Left cardiac atrium (tissue), 4 donors: ENCODE measurements at regions not wholly inside any gene's neighbourhood (a gene's known extent, or its start where the extent isn't known, plus 50 kb on each side); places are given as distances from the start of the nearest gene placed in this dataset.

Experiments
- ATAC-seq, 2 donors: fragments of 200-7000 bp; cut with Tn5 transposase; one replicate each; pipeline ENCODE4 v1.9.1; 2020; ENCODE audit warnings: mild to moderate bottlenecking in 2 of 2, moderate library complexity in 2 of 2
- DNase-seq: peaks from one replicate; pipeline ENCODE4 v3.0.0-alpha.2; 2020
- intact Hi-C, 2 donors: fragments of 100-400 bp; cut with DNase I; formaldehyde crosslinking; loops; one replicate each; pipeline versions ENCODE4 v1.14.1 to v1.15.1; 2022 to 2023
- donor health status: DM: no; HTN: yes; CAD: no.
- donor health status: DM: no; HTN: yes; CAD: no; lungs with severe emphysema.
- donor health status: DM: yes; HTN: yes; CAD: no.
- donor health status: Dilated cardiomyopathy.

DNA sequence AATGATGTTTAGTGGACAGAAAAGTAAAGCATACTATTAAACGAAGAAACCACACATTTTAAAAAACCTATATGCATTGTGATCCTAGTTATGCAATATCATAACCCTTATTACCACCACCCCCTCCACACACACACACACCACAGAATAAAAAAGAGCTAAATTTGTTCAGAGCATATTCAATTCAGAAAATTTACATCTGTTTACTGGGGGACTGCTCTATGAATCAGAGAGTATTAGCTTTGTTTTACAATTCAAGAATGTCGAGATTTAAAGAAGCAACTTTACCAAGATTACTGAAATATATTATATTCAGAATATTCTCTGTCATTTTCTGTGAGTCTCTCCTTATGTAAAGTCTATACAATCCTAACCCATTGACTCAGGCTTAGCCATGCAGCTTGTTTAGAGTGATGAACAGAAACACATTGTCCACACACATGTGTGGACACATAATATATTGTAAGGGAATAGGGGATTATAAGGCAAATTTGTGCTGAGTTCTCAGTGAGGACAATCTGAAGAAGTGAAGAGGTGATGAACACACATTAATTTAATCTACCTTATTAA lies 369.6 kb upstream of the MARCKS start:
- ATAC-seq, result no peak
- intact Hi-C loops, result no loop called here
- no peak for DNase-seq

DNA sequence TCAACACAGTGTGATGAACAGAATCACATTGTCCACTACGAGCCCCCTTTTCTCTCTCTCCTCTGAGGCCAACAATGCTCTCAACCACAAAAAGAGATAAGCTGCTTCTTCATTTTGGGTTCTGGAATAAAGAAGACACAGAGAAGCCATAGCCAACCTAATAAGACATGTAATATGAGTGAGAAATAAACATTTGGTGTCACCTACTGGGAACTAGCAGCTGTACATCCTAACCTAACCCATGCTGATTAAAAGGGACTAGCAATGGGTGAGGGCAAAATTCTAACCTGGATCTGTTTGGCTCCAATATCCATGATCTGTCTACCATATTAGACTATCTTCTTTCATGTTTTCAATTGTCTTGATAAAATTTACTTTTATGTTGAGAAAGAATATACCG lies 369.1 kb upstream of the MARCKS start:
- DNase-seq (no peak), ATAC-seq (no peak)
- intact Hi-C loops, result no loop called here

DNA sequence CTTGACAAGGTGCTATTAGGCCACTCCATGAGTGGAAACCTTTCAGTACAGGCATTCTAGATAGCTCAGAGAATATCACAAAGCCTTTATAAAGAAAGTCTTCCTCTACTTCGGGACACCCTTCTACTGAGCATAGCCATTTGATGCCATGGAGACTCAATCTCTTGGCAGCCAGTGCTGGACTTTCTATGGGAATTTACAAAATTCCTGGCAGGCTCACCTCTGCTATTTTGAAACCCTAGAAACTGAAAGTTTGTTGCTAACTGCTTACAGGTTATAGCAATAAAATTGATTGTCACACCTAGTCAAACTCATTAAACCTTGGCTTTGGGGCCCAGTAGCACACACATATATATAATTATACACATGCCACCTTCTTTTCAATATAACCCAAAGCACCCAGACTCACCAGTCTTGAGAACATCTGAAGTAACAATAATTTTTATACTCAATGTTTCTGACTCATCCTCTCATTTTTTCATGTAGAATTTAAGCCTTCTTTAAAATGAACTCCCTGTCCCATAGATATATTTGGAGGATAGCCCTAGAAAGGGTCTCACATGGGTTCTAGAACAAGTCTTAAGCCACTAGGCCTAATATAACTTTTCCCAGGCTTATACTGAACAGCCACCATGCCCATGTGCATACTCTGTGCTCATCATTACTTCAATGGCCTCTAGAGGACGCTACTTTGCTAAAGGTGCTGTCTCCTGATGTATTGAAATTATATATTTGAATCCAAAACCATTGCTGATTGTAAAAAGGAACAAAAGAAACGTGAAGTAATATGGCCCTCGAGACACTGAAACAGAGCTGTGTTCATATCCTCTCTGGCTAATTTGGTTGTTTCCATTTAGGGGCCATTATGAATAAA lies 368.1 kb upstream of the MARCKS start:
- no peak for DNase-seq
- intact Hi-C loops, result no loop called here
- no peak for ATAC-seq

DNA sequence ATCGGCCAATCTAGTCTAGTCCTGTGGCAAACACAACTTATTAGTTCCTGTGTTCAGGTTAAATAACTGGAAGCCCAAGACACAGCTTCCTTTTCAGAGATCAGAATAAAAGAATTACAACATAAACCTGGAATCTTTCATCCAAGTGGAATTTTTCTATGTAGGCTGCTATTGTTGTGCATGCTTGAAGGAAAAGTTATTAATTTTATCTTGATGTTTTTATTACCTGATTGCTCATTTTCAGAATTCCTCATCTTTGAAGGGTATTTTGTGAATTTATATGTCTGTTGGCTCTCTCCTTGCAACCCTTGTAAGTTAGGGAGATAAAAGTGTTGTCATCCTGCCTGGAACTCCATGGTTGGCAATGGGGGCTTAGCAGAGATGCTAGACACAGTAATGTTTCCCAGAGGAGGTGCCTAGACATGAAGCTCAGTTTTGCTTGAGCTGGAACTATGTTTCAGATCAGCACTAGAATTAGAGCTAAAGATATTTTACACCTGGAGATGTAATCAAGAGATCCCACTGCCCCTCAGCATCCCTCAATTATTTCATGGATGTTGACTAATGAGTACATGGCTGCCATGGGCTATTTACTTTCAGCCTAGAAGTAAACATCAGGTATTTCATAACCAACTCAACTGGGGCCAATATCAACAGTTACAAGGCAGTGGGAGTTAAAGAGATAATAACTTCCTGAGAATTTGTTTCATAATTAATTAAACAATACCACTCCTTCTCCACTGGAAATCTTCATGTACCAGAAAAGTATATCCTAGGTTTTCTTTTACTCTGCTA lies 367.0 kb upstream of the MARCKS start:
- intact Hi-C loops, result no loop called here
- no peak for DNase-seq
- no peak for ATAC-seq

DNA sequence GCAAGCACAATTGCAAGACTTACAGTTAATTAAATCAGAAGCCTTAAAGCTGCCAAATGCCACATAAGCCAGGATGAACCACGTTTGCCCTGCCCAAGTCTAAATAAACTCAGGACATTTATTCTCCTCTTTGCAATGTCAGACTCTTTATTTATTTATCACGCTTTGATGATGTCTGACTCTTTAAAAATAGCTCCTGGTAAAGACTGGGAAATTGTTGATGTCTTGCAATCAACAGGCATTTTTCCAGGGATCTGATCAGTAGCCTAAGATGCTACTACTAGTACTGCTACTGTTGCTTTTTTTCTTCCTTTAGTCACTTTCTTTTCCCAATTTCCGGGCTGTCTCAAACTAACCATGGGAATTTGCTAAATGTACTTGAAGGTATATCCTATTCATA lies 365.8 kb upstream of the MARCKS start:
- intact Hi-C loops, result no loop called here
- ATAC-seq (no peak), DNase-seq (no peak)

DNA sequence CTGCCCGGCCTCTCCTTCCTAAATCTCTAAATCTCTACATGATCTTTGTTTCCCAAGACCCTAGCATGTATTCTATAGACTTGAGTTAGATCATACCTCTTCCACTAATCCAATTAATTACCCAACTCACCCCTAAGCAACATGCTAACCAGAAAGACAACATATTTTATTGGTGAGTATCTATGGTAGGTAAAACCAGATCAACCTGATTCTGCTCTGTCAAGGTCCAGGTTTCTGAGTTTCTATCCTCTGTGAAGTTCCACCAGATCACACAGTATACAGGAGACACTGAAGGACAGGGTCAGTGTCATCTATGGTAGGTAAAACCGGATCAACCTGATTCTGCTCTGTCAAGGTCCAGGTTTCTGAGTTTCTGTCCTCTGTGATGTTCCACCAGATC lies 363.2 kb upstream of the MARCKS start:
- intact Hi-C loops, result no loop called here
- no peak for DNase-seq
- no peak for ATAC-seq

DNA sequence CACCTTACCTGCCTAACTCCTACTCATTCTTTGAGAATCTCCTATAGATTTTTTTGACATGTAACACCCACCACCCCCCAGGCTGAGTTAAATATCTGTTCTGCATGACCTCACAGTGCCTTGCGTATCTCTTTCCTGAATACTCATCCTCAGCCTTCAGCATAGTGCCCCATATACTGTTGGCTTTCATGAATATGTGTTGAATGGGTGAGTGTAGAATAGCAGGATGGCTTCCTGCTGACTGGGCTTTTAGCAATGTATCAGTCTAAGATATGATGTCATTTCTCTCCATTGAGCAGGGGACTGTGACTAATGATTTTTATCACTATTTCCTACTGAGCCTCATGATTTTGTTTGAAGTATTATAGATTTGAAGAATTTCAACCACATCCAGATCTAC lies 361.6 kb upstream of the MARCKS start:
- ATAC-seq, result no peak
- DNase-seq, result no peak
- intact Hi-C loops, result no loop called here

DNA sequence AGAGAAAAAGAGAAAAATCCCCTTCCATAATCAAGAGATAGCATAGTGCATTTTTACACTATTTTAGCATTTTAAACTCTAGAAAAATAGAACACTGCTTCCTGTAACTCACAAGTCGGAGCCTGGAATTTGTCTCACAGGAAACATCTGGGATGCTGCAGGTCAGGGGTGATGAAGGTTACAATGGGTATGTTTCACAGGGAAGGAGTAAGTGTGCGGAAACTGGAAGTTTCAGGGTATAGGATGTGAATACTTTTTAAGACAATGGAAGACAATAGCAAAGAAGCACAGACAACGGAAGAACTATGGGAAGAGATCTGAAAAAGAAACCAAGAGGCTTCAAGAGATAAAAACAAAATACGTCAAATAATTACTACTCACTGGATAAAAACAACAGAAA lies 361.0 kb upstream of the MARCKS start:
- ATAC-seq (no peak), DNase-seq (no peak)
- intact Hi-C loops, result no loop called here

DNA sequence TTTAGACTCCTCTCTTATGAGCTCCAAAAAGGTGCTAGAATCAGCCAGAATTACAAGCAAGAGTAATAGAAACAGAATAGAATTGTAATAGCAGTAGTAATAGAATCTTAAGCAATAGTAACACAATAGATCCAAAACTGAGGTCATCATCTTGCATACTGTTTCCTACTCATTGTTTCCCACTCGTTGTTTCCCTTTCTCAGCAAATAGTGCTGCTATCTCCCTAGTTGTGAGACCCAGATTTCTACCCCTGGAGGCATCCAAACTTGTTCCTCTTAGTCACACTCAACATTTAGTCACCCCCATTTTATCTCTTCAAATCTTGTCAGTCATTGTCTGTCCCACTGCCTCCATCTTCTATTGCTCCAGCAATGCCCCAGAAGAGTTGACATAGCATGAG lies 356.9 kb upstream of the MARCKS start:
- ATAC-seq, result no peak
- no peak for DNase-seq
- intact Hi-C loops, result no loop called here

DNA sequence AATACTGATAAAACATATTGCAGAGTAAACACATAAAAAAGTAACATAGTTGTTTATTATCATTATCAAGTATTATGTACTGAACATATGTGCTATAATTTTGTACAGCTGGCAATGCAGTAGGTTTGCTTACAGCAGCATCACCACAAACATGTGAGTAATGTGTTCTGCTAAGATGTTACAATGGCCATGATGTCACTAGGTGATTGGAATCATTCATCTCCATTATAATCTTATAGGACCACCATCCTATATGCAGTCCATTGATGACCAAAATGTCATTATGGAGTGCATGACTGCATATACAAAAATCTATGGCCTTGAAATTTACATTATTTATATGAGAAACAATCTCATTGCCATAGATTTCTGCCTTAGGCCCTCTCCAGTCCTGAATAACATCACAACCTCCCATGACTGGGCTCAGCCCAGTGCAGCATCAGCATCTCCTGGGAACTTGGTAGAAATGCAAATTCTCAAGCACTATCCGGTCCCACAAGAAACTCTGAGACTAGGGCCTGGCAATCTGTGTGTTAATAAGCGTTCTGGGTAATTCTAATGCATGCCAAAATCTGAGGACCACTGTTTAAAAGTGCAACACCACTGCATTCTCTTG lies 352.0 kb upstream of the MARCKS start:
- intact Hi-C loops, result no loop called here
- DNase-seq, result no peak
- no peak for ATAC-seq

DNA sequence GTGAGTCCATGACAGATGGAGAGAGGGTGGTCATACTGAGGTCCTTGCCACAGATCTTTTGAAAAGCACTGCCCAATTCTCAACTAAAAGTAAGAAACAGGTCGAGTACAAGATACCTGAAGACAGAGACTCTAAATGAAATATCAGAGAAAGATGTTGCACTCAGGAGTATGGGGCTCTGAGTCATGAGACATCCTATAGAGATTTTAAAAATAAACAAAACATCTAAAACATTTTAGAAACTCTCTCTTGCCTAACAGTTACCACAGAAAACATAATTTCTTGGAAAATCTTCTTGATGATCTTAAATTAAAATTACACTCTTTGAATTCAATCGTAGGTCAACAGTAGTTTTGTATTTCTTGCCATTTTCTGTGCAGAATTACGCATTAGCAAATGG lies 348.9 kb upstream of the MARCKS start:
- intact Hi-C loops, result no loop called here
- DNase-seq (no peak), ATAC-seq (no peak)

DNA sequence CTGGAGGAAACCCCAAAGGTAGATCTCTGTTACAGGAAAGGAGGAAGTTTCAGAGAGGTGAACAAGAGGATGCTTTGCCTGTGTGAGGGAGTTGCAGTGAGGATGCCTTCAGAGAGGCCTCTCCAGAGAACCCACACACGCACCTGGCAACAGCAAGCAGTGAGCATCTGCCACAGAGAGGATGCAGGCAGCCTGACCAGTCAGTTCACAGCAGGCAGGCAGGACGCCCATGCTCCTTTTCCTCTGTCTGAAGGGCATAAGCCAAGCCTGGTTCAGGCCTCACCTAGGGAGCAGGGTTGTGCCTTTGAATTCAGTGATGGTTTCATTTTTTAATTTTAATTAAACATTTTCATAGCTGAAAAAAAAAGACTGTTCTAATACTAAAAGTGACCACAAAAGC lies 346.0 kb upstream of the MARCKS start:
- no peak for DNase-seq
- no peak for ATAC-seq
- intact Hi-C loops, result no loop called here

DNA sequence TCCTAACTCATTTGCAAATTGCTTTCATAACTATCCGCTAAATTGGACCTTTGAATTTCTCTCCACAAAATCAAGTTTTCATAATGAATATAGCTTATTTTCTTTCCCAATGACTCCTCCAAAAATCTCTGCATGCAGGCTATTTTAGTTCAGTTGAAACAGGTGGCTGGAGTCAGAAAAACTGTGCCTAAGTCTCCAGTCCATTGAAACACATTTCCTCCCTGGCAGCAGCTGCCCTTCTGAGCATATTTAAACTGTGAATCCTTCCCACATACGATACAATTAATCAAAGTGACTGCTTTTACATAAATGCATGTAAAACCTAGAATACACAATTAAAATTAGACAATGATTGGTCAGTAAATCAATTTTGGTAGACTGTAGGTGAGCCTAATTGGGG lies 344.6 kb upstream of the MARCKS start:
- DNase-seq, result no peak
- intact Hi-C loops, result no loop called here
- no peak for ATAC-seq

DNA sequence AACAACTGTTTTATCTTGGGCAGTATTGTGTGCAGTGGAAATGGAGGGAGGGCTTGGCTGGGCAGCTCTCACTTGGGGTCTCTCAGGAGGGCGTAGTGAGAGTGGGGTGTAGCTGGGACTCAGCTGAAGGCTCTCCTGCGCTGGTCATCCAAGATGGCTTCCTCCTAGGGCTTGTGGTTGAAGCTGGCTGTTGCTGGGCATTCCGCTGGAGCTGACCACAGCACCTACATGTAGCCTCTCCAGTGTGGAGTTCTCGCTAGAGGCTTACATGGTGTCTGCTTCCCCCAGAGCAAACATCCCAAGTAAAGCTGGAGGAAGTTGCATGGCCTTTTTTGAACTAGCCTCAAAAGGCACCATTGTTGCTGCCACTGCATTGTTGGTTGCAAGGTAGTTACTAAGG lies 344.1 kb upstream of the MARCKS start:
- intact Hi-C loops, result no loop called here
- ATAC-seq, result no peak
- no peak for DNase-seq

DNA sequence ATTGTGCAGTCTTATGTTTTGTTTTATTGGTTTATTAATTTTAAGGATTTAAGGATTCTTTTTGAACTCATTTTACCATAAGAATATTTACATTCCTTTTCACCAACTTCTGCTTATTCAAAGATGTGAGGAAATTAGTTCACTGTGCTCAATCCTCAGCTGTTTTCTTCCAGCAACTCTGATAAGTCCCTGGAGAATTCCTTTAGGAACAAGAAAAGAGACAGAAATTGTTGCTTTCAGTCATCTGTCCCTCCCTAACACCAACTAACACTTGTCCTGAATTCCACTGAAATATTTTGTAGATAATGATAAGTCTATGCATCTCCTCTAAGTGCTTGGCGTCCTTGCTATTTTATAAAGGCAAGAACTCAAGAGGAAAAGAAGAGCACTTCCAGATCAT lies 334.8 kb upstream of the MARCKS start:
- ATAC-seq (no peak), DNase-seq (no peak)
- intact Hi-C loops, result no loop called here

DNA sequence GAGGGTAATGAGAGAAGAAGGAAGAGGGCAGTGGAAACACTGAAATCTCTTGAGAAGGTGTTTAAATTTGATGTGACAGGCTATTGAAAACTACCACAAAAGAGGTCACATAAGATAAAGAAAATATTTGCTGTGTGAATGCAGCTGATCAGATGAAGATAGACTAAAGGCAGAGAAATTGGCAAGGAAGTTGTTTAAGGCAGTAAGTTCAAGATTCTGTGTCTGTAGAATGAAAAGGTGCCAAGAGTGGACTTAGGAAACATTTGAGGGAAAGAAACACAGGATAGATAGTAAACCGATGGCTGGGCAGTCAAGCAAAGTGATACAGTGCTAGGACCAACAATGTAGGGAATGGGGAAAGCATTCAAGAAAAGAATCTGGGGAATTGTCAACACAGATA lies 332.3 kb upstream of the MARCKS start:
- intact Hi-C loops, result no loop called here
- ATAC-seq, result no peak
- DNase-seq, result no peak

DNA sequence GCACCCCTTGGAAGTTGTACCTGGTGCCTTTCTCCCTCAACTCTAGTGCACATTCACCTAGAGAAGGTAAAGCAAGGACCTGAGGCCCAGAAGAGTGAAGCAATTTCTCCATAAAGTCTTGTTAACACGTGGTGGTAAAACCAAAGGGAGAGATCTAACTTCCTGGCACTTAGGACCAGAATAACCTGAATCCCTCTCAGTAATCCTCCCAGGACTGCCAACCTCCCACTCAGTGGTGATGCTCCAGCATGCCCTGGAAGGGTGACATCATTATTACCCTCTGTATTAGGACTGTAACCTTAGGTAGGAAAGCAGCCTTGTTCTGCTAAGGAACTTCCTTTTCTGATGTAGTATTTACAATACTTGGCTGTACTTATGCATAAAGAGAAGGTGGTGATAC lies 330.6 kb upstream of the MARCKS start:
- intact Hi-C loops, result no loop called here
- DNase-seq, result no peak
- ATAC-seq, result peak in 1 of 2 donors; percentile 41

DNA sequence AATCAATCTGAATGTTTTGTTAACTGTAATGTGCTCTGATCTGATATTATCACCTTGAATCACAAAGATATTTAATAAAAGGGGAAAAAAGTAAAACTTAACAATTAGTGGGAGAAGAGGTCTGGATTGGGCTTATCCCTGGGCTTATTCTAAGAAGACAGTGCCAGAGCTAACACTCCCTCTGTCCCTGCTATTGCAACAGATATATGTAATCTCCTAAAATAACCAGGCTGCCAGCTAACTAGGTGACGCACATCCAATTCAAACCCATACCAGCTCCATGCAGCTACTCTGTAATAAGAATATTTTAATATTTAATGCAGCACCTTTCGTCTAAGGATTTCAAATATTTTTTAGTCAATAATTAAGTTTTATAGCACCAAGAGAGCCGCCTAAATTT lies 330.1 kb upstream of the MARCKS start:
- DNase-seq (no peak), ATAC-seq (peak; percentile 80 to 88)
- intact Hi-C loops, result no loop called here

DNA sequence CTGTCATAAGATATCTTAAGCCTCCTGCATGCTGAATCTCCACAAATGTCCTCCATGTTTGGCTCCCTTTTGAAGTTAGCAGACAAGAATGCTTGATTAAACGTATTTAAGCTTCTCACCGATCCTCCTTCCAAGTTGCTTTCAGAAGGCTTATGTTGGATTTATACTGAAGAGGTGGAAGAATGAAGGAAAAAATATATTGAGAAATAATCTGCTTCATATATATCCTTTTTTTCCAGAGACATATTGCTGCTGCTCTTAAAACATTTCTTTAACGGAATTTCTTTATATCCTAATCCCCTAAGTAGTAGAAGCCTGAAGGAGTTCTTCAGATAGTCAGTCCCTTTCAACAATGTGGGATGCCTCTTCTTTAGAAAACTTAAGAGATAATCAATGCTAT lies 329.0 kb upstream of the MARCKS start:
- intact Hi-C loops, result no loop called here
- no peak for DNase-seq
- ATAC-seq, result no peak

DNA sequence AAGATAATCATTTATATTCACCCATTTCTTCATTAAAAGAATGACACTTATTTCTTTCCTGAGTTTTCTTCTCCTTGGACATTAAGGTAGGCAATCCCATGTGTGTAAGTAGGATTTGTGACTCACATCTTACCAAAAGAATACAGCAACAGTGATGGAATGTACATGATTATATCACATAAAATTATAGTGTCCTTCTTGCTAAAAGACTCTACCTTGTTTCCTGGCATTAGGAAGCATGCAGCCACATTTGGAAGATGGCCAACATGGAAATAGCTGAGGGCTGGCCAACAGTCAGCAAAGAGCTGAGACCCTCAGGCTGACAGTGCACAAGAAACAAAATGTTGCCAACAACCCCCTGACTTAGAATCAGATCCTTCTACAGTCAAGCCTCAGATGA lies 327.9 kb upstream of the MARCKS start:
- ATAC-seq (no peak), DNase-seq (no peak)
- intact Hi-C loops, result no loop called here
